ENCODE measurements at regions not wholly inside any gene's neighbourhood (a gene's known extent, or its start where the extent isn't known, plus 50 kb on each side); places are given as distances from the start of the nearest gene placed in this dataset.

DNA sequence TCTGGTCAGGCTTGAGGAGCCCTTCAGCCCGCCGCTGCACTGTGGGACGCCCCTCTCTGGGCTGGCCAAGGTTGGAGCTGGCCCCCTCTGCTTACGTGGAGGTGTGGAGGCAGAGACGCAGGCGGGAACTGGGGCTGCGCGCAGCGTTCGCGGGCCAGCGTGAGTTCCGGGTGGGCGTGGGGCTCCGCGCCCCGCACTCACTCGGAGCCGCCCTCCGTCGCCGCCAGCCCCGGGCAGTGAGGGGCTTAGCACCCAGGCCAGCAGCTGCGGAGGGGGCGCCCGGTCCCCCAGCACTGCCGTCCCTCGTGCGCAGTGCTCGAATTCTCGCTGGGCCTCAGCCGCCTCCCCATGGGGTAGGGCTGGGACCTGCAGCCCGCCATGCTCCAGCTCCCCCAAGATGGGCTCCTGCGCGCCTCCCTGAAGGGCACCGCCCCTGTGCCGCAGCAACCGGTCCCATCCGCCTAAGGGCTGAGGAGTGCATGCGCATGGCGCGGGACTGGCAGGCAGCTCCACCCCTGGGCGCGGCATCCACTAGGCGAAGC, 695.9 kb downstream of the EPHA7 start:
- H3K27me3 Mint-ChIP-seq (ENCODE audit: insufficient read depth, unreplicated experiment) = no peaks in the 10 kb centered on the region
- TF ChIP-seq, protein P1, sequence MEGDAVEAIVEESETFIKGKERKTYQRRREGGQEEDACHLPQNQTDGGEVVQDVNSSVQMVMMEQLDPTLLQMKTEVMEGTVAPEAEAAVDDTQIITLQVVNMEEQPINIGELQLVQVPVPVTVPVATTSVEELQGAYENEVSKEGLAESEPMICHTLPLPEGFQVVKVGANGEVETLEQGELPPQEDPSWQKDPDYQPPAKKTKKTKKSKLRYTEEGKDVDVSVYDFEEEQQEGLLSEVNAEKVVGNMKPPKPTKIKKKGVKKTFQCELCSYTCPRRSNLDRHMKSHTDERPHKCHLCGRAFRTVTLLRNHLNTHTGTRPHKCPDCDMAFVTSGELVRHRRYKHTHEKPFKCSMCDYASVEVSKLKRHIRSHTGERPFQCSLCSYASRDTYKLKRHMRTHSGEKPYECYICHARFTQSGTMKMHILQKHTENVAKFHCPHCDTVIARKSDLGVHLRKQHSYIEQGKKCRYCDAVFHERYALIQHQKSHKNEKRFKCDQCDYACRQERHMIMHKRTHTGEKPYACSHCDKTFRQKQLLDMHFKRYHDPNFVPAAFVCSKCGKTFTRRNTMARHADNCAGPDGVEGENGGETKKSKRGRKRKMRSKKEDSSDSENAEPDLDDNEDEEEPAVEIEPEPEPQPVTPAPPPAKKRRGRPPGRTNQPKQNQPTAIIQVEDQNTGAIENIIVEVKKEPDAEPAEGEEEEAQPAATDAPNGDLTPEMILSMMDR (IDR thresholded peaks at IDR 0.05; ENCODE audit: insufficient read depth in 1 of 2, low read depth in 1 of 2, low read length in 1 of 2, severe bottlenecking in 1 of 2, unreplicated experiment in 1 of 2) = no peak
- no peak overlapping the region for H3K4me3 Mint-ChIP-seq (ENCODE audit: unreplicated experiment)
- no peaks in the 10 kb centered on the region for H3K4me1 Mint-ChIP-seq (ENCODE audit: low read depth, unreplicated experiment)
- H3K27ac Mint-ChIP-seq (ENCODE audit: unreplicated experiment) = no peak overlapping the region
- Histone ChIP-seq H3K9me3 (no peaks in the 10 kb centered on the region; the same call in 1 of the 2 replicates), H3K4me3 (ENCODE audit: low read depth, low read length) (no peak overlapping the region), H3K4me1 (no peaks in the 10 kb centered on the region), H3K27me3 (replicated peaks; ENCODE audit: control insufficient read depth, insufficient read depth, low read length) (no peaks in the 10 kb centered on the region), H3K36me3 (ENCODE audit: control insufficient read depth, insufficient read depth, low read length) (no peaks in the 10 kb centered on the region)
- no peaks in the 10 kb centered on the region for H3K36me3 Mint-ChIP-seq (ENCODE audit: insufficient read depth, unreplicated experiment)
- POLR2A ChIA-PET = no interaction called here
- no peaks in the 10 kb centered on the region for H3K9me3 Mint-ChIP-seq (ENCODE audit: unreplicated experiment)
- DNase-seq = no peak
- CTCF ChIA-PET = no interaction called here
- intact Hi-C loops (cut with micrococcal nuclease; ENCODE audit: unreplicated experiment) = no loop called here
- BruUV-seq (replicated peaks) = no TSS peak

DNA sequence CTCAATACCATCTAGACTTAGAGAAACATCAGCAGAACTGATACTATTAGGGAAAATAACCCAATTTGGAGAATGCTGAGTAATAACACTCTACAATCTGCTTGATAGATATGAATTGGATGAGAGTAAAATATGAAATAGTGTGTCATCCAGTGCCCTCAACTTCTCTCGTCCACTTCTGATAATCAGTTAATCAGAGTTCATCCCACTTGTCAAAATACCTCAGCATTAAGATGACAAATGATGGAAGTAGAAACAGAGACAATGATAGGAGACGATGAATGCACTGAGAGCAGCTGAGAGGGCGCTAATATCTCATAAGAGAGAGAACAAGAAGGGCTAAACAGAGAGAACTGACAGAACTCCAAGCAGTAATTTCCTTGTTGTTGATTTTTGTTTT, 699.6 kb downstream of the EPHA7 start:
- Mint-ChIP-seq H3K4me3 (ENCODE audit: unreplicated experiment) (no peak overlapping the region), H3K27ac (ENCODE audit: unreplicated experiment) (no peak overlapping the region), H3K9me3 (ENCODE audit: unreplicated experiment) (no peaks in the 10 kb centered on the region), H3K27me3 (ENCODE audit: insufficient read depth, unreplicated experiment) (no peaks in the 10 kb centered on the region), H3K4me1 (ENCODE audit: low read depth, unreplicated experiment) (no peaks in the 10 kb centered on the region), H3K36me3 (ENCODE audit: insufficient read depth, unreplicated experiment) (no peaks in the 10 kb centered on the region)
- BruUV-seq (replicated peaks) = no TSS peak
- Histone ChIP-seq H3K9me3 (no peaks in the 10 kb centered on the region), H3K4me3 (ENCODE audit: low read depth, low read length) (no peak overlapping the region), H3K4me1 (no peaks in the 10 kb centered on the region), H3K36me3 (ENCODE audit: control insufficient read depth, insufficient read depth, low read length) (no peaks in the 10 kb centered on the region), H3K27me3 (replicated peaks; ENCODE audit: control insufficient read depth, insufficient read depth, low read length) (no peaks in the 10 kb centered on the region)
- no peak for DNase-seq
- ChIA-PET POLR2A (no interaction called here), CTCF (no interaction called here)
- intact Hi-C loops (cut with micrococcal nuclease; ENCODE audit: unreplicated experiment) = no loop called here
- TF ChIP-seq, protein P1 (IDR thresholded peaks at IDR 0.05; ENCODE audit: insufficient read depth in 1 of 2, low read depth in 1 of 2, low read length in 1 of 2, severe bottlenecking in 1 of 2, unreplicated experiment in 1 of 2) = no peak

DNA sequence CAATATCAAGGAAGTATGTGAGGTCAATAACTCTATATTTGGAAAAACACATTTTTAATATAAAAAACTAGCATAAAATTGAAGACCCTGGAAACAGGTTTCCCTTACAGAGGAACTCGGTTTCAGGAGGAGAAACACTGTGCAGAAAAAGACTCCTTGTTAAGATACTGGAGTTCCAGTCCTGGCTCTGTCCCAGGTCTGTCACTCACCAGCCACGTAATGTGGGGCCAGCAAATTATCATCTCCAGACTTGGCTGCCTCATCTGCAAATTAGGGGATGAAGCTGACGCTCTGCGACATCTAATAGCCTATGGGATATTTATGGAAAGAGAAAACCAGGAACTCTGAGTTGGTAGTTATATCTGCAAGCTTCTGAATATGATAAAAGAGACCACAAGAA, 702.7 kb downstream of the EPHA7 start:
- DNase-seq = no peak
- Histone ChIP-seq H3K4me1 (no peaks in the 10 kb centered on the region), H3K9me3 (no peaks in the 10 kb centered on the region), H3K36me3 (ENCODE audit: control insufficient read depth, insufficient read depth, low read length) (no peaks in the 10 kb centered on the region), H3K27me3 (replicated peaks; ENCODE audit: control insufficient read depth, insufficient read depth, low read length) (no peaks in the 10 kb centered on the region), H3K4me3 (ENCODE audit: low read depth, low read length) (no peak overlapping the region)
- Mint-ChIP-seq H3K27me3 (ENCODE audit: insufficient read depth, unreplicated experiment) (no peaks in the 10 kb centered on the region), H3K4me3 (ENCODE audit: unreplicated experiment) (no peak overlapping the region), H3K9me3 (ENCODE audit: unreplicated experiment) (no peaks in the 10 kb centered on the region), H3K36me3 (ENCODE audit: insufficient read depth, unreplicated experiment) (no peaks in the 10 kb centered on the region), H3K4me1 (ENCODE audit: low read depth, unreplicated experiment) (no peaks in the 10 kb centered on the region), H3K27ac (ENCODE audit: unreplicated experiment) (no peak overlapping the region)
- ChIA-PET CTCF (no interaction called here), POLR2A (no interaction called here)
- intact Hi-C loops (cut with micrococcal nuclease; ENCODE audit: unreplicated experiment) = no loop called here
- BruUV-seq (replicated peaks) = no TSS peak
- TF ChIP-seq, protein P1 (IDR thresholded peaks at IDR 0.05; ENCODE audit: insufficient read depth in 1 of 2, low read depth in 1 of 2, low read length in 1 of 2, severe bottlenecking in 1 of 2, unreplicated experiment in 1 of 2) = no peak

Data from Caco-2 (cell line).